Stimulated activated CD4-positive, alpha-beta T cell treated with anti-CD3 and anti-CD28 coated beads, Interleukin-2, amount 100 ng/mL, for 4 hours (primary cell): ENCODE measurements at regions not wholly inside any gene's neighbourhood (a gene's known extent, or its start where the extent isn't known, plus 50 kb on each side); places are given as distances from the start of the nearest gene placed in this dataset.
"Not testable (repeated sequence)": the region's sequence is repeated elsewhere in the genome, so short reads cannot be mapped to it uniquely, and the experiment has no call there.

ENCODE experiments used
- DNase-seq: peaks from one replicate; pipeline ENCODE4 v3.0.0-alpha.2; 2020; ENCODE audit warnings: low read depth

DNA sequence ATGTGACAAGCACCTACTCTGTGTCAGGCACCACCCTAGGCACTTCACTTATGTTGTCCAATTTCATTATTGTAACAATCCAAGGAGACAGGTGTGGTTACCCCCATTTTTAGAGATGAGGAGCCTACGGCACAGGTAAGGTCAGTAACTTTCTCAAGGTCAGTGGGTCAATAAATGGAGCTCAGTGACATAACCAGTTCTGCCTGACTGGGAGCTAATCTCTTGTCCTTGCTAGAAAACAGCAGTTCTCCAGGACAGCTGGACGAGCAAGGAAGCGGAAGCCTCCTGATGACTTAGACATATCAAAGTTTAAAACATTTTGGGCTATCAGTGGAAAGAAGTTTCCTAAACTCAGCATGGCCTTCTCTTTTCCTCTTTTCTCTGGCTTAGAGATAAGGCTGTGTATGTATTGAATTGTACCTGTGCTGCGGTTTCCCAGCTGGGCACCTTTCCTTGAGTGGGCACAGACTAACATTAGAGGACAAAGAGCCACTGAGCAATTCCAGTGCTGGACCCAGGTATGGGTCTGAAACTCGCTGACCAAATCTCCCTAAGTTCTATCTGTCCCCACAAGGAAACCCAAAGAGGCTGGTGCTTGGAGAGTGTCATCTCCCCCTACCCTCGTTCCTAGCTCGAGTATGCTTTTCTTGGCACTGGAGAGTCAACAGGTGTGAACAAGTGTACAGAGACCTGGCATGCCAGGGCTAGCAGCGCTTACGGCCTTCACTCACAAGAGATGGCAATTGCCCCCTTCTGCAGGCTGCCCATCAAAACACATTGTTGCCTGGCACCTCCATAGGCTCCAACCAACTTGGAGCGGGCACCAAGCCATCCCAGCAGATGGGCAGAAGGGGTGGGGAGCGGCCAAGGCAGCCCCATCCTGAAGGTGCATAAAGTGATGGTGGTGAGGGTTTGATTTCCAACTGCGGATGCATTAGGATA lies 456.1 kb upstream of the PROX1 start:
- DNase-seq = no peak

DNA sequence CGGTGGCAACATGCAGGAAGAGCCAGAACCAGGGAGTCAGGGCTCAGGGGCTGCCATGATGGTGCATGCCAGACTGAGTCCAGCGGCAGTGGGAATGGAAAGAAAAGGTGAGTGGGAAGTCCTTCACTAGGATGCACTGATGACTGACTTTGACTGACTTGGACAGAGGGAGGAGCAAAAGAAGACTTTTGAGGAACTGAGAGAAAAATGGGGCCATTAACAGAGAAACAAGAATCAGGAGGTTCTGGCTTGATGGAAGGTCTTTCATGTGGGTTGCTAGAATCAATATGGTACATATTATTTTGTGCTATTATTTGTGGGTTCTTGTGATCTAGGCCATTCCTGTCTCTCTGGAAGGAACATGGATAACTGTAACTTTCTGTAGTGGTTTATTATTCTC lies 454.6 kb upstream of the PROX1 start:
- no peak for DNase-seq

- DNase-seq = no peak
Observed at GRCh38 chr1:213535679-213536078, 452.1 kb upstream of the PROX1 start.

- DNase-seq = no peak
Observed at GRCh38 chr1:213538251-213538650, 449.5 kb upstream of the PROX1 start.

DNA sequence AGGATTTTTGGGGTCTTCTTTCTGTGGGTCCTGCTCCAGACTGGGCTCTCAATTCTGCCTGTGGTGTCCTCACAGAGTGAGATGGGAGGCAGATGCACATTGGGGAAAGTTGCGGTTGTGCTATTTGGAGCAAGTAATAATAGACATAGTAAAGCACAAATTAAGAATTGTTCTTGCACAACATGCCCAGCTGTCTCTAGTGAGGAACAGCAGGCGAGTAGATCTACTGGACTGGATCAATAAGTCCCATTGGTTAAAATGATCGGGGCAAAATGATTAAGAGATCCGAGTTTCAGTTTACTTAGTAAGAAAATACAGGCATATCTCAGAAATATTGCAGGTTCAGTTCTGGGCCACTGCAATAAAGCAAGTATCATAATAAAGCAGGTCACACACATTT lies 448.3 kb upstream of the PROX1 start:
- no peak for DNase-seq

DNA sequence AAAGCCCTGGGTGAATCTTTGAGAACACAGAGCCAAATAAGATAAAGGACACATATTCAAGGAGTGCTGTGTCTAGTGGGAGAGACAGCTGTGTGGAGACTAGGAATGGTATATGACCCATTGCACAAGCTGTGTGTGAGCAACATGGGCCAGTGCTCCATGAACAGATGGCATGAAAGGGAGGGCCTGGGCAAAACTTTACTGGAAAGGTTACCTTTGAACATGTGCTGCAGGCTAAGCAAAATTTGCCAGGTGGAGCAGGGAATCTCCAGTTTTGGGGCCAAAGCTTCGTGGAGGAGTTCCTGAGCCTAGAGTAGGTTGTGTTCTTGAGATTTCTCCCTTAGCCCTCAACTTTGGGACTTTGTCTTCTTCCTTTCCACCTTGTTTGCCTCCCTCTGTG lies 446.1 kb upstream of the PROX1 start:
- DNase-seq = no peak

DNA sequence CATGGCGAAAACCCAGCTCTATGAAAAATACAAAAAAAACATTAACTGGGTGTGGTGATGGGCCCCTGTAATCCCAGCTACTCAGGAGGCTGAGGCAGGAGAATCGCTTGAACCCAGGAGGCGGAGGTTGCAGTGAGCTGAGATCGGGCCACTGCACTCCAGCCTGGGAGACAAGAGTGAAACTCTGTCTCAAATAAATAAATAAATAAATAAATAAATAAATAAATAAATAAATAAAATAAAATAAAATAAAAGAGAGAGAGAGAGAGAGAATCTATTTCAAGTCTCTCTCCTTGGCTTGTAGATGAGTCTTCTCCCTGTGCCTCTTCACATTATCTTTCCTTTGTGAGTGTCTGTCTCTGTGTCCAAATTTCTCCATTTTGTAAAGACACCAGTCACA lies 442.6 kb upstream of the PROX1 start:
- not testable (repeated sequence) for DNase-seq

GRCh38 chr1:213549982-213550381 lies 437.8 kb upstream of the PROX1 start:
- no peak for DNase-seq

GRCh38 chr1:213550804-213551203 lies 437.0 kb upstream of the PROX1 start:
- DNase-seq = no peak

DNA sequence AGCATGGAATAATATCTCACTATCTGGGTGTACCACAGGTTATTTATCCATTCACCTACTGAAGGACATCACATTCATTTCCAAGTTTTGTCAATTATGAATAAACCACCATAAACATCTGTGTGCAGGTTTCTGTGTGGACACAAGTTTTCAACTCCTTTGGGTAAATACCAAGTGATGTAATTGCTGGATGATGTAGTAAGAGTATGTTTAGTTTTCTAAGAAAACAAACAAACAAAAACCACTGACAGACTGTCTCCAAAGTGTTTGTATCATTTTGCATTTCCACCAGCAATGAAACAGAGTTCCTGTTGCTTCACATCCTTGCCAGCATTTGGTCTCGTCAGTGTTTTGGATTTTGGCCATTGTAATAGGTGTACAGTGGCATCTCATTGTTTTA lies 435.7 kb upstream of the PROX1 start:
- DNase-seq = no peak

GRCh38 chr1:213560226-213560625 lies 427.5 kb upstream of the PROX1 start:
- no peak for DNase-seq

DNA sequence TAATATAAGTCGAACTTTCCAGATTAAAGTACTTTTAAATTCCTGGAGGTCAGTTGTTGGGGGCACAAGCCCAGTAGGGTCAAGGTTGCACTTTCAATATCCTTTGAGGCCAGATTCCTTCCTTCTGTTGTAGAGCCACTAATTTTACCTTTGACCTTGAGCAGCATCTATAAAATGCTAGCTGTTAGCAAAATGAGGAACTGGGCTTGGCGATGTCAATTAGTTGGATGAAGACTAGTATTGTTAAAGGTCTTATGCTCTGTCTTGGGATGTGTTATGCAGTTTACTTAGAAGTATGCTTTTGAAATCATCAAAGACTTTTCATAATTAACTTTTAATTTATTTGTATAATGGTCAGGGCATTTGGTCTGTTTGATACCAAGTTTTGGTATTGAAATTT lies 425.9 kb upstream of the PROX1 start:
- no peak for DNase-seq

DNA sequence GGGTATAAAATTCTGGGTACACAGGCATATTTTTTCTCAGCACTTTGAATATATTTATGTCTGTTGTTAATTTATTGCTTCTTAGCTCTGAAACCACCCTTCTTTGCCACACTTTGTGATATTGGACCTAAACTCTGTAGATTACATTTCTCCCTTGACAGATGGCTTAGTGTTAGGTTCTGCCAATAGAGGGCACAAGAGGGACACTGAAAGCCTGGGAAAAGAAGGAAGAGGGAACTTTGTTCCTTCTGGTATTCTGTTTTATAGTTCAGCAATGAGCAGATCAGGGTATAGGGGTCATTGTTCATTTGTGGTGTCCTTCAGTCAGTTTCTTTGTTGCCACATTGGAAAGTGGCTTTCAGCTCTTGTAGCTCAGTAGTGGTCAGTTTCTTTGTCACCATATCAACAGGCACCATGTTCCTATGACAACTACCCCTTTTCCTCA lies 423.5 kb upstream of the PROX1 start:
- DNase-seq = no peak

GRCh38 chr1:213568929-213569815 lies 418.6 kb upstream of the PROX1 start:
- no peak for DNase-seq

DNA sequence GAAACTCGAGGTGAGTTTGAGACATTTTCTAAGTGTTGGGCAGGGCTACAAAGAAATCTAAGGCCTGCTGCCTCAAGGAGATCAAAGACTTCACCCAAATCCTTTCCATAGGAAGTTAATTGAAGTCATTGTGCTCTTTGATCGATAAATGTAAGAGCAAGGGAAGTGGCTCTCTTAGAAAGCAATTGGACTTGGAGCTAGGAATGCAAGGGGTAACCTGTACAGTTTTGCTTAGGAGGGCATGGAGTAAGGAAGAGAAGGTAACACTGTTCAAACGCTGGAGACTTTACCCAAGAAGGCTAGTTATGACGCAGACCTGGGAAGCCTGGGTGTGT lies 418.0 kb upstream of the PROX1 start:
- DNase-seq = no peak

- no peak for DNase-seq
Observed at GRCh38 chr1:213570487-213570886, 417.3 kb upstream of the PROX1 start.

DNA sequence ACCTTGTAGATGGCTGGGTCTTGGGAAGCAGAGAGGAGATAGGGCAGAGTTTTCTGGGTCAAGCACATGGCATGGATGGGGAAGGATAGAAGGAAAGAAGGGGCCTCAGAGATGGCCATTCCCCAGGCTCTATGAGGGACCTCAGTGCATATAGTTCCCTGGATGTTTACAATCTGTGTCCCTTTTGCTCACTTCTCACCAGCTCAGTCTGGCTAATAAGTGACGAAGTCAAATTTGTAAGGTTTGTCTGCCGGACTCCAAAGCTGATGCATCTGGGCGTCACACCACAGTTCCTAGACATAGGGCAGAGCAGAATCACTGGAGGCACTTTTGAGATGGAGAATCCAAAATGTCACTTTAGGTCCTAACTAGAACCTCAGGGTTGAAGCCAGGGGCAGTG lies 416.4 kb upstream of the PROX1 start:
- no peak for DNase-seq

- DNase-seq = no peak
Observed at GRCh38 chr1:213571843-213572242, 415.9 kb upstream of the PROX1 start.

DNA sequence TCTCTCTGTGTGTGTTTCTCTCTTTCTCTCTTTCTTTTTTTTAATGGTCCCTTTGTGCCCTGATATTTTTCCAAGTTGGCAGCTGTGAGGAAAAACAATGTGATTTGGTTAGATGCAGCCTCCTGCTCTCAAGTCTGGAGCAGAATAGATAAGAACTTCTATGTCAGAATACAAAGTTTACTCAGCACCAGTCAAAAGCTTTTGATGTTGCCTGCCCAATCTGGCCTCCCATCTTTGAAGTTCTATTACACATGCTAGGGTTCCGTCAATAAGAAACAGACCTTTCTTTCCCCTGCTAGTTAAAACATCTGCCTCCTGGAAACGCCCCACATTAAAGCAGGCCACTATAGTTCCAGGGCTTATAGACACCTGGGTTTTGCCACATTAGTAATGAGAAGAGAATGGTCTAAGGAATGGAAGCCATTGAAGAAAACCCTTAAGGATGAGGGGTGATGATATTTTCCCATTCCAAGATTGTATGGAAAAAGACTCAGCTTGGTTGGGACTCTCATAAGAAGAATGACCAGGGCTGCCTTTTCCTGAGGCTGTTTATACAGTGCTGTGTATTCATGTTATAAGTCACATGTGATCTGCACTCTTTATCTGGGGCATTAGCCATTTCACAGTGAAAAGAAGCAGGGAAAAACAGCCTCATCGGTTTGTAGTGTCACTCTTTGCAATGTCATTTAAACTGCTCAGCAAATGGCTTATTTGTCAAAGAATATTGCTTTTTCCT lies 414.7 kb upstream of the PROX1 start:
- no peak for DNase-seq

- no peak for DNase-seq
Observed at GRCh38 chr1:213573648-213574009, 414.1 kb upstream of the PROX1 start.

- DNase-seq = no peak
Observed at GRCh38 chr1:213582976-213583567, 404.7 kb upstream of the PROX1 start.

DNA sequence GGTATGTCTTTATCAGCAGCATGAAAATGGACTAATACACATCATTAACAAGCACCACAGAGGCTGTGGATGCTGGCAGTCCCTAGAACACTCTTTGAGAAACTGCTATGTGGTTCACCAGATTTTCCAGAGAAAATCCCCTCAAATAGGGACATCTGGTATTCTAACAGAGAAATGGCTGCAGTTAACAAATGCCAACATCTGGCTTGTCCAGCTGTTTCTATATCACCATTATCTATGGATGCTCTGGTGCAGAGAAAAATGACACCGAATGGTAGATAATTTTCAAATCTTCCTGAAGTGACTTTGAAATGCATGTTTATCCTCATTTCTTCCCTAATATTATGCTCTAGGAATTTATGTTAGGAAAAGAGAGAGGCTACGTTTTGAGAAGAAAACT lies 403.5 kb upstream of the PROX1 start:
- no peak for DNase-seq
